ENCODE measurements at regions not wholly inside any gene's neighbourhood (a gene's known extent, or its start where the extent isn't known, plus 50 kb on each side); places are given as distances from the start of the nearest gene placed in this dataset.
A peak's percentile ranks its signal among the peaks of the same experiment; 100 is the strongest.

- TF ChIP-seq CEBPB (IDR thresholded peaks at IDR 0.05; ENCODE audit: low read depth) (no peak), CTCF (IDR thresholded peaks at IDR 0.05 in 2 of 3, conservative IDR thresholded peaks at IDR 0.05 in 1 of 3; ENCODE audit: borderline replicate concordance in 1 of 3, insufficient read depth in 1 of 3, low read depth in 2 of 3, low read length in 2 of 3) (no peak), POLR2A (IDR thresholded peaks at IDR 0.05; ENCODE audit: borderline replicate concordance, extremely low read depth, insufficient read depth, insufficient read length) (no peak), RAD21 (IDR thresholded peaks at IDR 0.05; ENCODE audit: low read depth) (no peak), CBX3 (IDR thresholded peaks at IDR 0.05; ENCODE audit: low read depth) (no peak), SIN3A (IDR thresholded peaks at IDR 0.05; ENCODE audit: low read depth) (no peak), POLR2AphosphoS5 (IDR thresholded peaks at IDR 0.05; ENCODE audit: low read depth, low read length) (no peak), EZH2phosphoT487 (IDR thresholded peaks at IDR 0.05; ENCODE audit: borderline replicate concordance) (no peak), EZH2 (IDR thresholded peaks at IDR 0.05) (no peak), MAX (IDR thresholded peaks at IDR 0.05) (peak; percentile 58; the same call in 1 of the 2 replicates)
These were observed 190.4 kb upstream of the JAG1 start for GRCh38 chr20:10864076-10864672.
